ENCODE measurements at regions not wholly inside any gene's neighbourhood (a gene's known extent, or its start where the extent isn't known, plus 50 kb on each side); places are given as distances from the start of the nearest gene placed in this dataset.

DNA sequence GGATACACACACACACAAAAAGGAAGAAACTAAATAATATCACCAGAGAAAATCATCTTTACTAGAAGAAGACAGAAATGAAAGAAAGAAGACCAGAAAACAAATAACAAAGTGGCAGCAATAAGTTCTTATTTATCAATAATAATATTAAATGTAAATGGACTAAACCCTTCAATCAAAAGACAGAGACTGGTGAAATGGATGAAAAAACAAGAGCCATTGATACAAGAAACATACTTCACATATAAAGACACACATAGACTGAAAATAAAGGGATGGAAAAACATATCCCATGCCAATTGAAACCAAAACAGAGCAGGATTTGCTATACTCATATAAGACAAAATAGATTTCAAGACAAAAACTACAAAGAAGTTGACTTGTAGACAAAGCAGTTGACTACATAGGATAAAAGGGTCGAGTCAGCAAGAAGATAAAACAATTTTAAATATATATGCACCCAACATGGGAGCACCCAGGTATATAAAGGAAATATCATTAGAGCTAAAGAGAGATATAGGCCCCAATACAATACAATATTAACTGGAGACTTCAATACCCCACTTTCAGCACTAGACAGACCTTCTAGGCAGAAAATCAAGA is 259.4 kb downstream of the EPM2A start:
- DNase-seq, result no peak

DNA sequence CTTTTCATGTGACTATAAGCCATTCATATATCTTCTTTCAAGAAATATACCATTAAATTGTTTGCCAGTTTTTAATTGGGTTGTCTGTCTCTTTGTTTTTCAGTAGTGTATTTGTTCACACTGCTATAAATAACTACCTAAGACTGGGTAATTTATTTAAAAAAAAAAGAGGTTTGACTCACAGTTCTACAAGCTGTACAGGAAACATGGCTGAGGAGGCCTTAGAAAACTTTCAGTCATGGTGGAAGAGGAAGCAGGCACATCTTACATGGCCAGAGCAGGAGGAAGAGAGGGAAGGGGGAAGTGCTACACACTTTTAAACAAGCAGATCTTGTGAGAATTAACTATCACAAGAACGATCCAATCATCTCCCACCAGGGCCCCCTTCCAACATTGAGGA is 255.3 kb downstream of the EPM2A start:
- no peak for DNase-seq

DNA sequence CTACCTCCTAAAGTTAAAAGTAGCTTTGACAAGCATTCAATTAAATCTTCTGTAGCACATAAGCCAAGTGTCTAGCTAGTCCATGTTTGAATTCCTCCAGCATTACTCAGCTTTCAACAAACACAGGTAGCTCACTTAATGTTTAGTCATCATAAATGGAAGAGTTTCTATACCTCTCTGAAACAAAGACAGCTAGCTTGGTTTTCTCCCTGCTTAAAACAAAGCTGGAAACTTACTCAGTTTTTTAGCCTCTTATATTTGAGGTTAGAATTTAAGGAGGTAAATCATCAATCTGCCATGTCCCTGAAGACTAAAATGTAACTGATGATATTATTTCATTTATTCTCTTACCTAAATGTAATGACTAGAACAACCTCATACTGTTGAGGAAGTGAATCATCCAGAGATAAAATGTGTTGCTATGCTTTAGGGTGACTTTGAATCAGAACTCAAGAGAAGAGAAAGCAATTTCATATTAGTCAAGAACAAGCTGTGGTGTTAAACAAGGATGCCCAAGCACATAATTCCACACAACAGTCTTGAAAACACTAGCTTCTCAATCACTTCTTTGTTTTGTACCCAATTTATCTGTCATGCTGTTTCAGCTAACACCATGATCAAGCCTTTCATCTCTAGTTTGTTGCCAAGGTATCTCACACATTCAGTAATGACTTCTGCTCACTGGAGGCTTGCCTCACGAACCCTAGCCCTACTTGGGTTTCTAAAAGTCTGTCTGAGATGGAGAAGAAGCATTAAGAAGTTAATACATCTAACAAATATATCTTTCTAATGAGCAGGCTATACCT is 251.9 kb downstream of the EPM2A start:
- no peak for DNase-seq

DNA sequence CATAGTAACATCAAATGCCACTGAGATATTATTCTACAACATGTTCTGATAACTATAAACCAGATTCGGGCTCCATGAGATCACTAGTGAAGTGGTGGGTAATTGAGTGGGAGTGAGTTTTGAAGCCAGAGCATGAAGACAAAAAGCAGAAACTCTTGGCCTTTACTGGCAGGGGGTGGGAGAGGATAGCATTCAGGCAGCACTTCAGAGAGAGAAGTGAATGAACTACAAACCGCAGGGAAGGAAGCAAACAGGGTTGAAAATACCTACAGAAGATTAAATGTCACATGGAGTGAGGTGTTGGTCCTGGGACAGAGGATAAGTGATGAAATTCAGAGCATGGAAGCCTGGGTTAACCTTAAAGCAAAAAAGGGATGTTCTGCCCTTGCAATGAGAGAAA is 250.0 kb downstream of the EPM2A start:
- no peak for DNase-seq

DNA sequence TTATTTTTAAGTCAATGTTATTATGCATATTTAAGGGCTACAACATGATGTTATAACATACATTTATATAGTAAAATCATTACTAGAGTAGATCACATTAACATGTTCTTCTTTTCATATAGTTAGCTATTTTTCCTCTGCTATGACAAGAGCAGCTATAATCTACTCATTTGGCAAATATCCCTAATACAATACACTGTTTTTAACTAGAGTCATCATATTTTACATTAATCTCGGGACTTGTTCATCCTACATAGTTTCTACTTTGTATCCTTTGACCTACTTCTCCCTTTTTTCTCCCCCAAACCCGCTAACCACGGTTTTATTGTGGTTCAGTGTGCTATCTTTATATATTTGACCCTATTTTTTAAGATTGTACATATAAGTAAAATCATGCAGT is 249.0 kb downstream of the EPM2A start:
- DNase-seq, result no peak

DNA sequence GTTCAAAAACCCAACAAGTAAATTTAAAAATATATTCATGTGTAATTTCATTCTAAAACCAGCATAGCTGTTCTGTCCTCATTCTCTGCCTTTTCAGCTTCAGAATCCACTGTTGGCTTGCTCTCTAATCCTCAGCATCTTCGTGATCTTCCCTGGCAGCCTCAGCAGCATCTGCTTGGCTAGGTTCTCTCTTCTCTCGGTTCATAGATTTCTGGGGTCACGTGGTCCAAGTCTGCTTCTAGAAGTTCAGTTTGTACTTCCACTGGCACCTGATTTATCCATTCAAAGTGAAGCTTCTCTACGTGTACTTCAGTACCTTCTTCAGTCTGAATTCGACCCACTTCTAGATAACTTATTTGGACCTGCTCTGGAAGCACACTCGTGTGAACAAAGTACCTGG is 245.7 kb downstream of the EPM2A start:
- no peak for DNase-seq

DNA sequence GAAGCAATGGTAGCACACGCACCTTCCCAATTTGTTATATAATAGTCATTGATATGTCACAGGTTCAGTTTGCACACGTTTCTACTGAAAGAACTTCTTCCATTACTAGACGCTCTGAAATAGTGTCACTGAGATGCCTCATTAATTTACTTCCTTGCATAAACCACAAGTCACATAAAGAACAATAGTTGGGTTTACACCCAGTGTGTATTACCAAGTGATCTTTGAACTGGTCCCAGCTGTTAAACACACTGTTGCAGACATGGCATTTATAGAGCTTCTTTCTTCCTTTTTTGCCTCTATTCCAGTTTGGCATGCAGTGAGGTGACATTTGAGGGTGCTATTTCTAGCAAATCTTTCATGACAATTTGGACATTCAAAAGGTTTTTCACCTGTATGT is 245.3 kb downstream of the EPM2A start:
- DNase-seq, result no peak

DNA sequence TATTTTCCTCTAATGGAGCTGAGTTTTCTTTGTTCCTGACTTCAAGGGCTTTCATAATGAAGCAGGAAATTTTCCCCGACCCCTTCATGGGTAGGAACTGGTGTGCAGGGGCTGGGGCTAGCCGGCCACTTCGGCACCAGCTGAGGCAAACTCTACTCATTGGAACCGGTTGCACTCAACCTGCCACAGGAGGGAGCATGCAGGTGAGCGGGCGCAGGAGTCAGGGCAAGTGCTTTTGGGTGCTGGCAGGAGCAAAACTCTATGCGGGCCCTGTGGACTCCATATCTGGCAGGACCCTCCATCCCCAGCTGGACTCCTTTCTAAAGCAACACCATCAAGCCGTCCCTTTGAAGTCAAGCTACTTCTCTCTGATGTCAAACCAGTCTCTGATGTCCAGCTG is 244.2 kb downstream of the EPM2A start:
- no peak for DNase-seq

DNA sequence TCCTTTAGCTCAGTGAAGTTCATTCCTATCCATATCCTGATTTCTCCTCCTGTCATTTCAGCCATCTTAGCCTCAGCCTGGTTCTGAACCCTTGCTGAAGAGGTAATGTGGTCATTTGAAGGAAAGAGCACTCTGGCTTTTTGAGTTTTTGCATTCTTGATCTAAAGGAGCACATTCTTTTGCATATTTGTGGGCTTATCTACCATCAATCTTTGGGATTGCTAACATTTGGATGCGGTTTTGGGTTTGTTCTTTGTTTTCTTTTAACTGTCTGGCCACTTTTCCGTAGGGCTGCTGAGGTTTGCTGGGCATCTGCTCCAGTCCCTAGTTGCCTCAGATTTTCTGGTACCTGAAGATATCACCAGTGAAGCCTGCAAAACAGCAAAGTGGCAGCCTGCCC is 238.3 kb downstream of the EPM2A start:
- no peak for DNase-seq

DNA sequence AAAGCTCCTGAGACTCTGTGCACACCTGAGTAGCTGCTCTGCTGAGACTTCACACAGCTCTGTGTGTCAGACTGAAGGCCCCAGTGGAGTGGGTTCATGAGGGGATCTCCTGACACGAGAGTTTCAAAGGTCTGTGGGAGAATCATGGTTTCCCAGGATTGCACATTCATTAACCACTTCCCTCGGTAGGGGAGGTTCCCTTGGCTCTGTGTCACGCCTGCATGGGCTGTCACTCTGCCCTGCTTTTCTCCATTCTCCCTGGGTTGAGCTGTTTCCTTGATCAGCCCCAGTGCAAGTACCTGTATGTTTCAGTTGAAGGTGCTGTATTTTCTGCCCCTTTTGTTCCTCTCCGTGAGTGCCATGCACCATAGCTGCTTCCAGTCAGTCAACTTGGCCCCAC is 236.9 kb downstream of the EPM2A start:
- no peak for DNase-seq

DNA sequence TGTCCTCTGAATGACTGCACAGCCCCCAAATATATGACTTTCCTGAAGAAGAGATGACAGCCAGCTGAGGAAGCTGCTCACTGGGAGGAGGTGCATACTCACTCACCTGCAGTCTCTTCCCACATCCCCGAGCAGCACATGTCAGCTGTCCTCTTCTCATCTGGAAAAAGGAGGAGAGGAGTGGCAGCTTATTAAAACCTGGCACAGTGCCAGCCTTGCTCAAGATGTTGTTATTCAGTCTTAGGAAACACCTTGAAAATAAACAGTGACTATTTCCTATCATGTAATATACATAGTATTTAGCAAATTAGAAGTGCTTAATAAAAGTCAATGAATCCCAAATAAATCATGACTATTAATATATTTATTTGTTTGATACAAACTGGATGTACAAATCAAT is 232.9 kb downstream of the EPM2A start:
- DNase-seq, result no peak

DNA sequence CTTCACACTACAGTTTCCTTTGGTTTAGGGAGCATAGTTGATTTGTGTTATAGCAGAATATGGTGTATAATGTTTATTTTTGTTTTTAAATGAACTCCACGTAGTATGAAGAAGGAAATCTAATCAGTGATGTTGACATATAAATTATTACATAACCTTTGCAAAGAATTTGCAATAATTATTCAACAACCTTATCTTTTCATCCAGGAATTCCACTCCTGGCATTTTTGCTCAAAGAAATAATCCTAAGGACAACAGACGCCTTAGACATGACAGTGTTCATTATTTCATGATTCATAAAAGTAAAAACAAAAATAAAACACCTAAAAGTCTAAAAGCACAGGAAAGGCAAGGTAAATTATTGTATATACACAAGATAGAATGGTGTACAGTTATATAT is 229.2 kb downstream of the EPM2A start:
- DNase-seq, result no peak

DNA sequence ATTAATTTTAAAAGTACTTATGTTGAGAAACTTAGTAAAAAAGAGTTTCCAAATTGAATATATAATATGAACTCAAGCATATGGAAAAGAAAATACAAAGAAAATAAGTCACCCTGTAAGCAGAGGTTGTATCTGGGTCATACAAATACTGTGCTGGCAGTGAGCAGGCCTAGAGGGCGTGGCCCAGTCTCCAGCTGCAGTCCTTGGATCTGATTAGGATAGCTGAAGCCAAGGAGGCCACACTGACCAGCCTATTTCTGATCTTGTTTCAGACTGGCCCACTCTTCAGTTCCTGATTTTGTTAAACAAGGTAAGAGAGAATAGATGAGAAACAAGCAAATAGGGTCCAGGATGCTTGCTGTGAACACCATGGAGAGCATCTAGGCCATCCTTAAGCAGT is 228.8 kb downstream of the EPM2A start:
- DNase-seq, result no peak

DNA sequence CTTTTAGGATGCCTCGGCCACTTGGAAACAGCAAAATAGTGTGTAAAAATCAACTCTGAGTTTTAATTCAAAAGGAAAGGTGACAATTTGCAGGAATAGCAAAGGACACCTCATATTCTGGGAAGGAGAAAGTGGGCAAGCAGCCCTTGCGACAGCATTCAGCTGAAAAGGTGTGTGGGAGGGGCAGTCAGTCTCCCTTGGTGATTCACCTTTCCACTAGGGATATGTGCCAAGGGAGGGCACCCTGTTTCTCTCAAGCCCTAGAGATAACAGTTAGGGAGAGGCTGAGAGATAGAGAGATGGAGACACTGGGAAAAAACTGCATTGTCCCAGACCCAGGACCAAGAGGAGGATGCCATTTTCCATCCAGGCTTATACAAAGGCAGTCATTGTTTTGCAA is 228.1 kb downstream of the EPM2A start:
- no peak for DNase-seq

DNA sequence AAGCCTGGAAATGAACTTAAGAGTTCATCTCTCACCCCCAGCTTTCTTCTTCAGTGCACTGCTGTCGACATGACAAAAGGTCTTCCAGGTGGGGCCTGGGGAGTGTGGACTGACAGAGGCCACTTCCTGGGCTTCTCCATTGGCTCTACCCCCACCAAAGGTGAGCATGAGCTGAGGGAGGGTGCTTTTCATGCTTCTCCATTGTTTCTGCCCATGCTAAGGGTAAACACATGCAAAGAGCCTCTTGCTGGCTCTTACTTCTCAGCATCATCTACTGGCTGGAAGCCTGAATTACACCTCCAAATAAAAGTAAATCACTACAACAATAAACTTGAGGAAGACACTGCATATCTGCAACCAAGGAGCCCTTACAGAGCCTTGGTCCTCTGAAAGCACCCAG is 227.2 kb downstream of the EPM2A start:
- no peak for DNase-seq

DNA sequence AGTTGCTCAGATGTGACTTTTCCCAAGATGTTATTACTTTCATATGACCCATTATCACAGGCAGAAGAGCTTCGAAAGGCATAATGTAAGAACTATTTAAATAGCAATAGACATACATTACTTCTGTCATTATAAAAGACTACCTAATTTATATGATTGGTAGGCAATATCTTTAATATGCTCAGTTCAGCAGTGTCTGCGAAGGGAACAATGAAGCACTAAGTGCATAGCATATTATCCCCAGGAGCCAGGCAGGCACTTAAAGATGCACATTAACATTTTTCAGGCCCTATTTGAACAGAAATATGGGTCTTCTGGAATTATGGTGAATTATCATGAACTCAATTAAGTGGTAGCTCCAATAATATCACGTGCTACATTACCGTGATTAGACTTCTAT is 217.8 kb downstream of the EPM2A start:
- no peak for DNase-seq

DNA sequence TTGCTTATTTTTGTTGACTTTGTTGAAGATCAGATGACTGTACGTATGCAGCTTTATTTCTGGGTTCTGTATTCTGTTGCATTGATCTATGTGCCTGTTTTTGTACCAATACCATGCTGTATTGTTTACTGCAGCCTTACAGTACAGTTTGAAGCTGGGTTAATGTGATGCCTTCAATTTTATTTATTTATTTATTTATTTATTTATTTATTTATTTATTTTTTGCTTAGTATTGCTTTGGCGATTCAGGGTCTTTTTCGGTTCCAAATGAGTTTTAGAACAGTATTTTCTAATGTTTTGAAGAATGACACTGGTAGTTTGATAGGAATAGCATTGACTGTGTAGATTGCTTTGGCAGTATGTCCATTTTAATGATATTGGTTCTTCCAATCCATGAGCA is 210.3 kb downstream of the EPM2A start:
- DNase-seq, result no peak

DNA sequence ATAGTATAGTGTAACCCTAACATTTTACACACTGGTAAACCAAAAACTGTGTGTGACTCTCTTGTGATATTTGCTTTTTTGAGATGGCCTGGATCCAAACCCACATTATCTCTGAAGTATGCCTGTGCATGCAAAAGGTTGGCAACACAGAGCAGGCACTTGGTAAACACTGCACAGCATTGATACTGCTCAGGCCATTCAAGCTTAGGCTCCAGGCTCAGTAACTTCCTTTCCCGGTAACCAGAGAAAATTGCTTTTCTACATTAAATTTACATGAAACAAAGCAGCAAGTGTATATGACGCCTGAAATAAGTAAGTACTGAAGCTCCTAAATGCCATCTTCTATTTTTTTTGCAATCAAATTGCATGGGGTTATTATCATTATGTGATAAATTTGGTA is 205.7 kb downstream of the EPM2A start:
- DNase-seq, result no peak

DNA sequence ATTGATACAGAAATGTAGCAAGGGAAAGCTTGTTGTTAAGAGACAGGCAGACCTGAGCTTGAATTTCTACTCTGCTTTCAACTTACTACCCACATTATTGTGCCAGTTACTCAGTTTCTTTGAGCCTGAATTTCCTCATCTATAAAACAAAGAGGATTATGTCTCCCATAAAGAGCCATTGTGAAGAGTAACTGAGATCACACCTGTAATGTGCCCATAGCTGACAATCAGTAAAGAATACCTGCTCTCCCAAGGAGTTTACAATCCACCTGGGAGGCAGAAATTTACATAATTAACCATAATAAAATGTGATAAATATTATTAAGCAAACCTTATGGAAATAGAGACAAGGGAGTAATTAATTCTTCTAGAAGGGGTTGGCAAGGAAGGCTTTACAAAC is 204.9 kb downstream of the EPM2A start:
- no peak for DNase-seq

DNA sequence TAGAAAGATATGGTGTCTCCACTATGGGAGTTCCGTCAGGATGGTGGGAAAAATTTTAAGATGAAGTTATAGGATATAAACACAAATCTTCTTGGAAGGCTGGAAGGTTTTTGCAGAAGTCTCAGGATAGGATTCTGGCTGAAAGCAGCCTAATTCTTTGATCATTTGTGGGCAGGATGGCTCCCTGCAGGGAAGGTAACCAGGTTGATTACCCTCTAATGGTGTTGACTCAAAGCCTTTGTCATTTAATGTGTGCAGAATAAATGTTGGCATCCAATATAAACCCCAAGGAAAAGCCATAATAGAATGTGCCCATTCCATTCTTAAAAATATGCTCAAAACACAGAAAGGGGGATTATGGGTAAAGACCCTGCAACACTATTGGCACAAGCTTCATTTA is 204.3 kb downstream of the EPM2A start:
- DNase-seq, result no peak

DNA sequence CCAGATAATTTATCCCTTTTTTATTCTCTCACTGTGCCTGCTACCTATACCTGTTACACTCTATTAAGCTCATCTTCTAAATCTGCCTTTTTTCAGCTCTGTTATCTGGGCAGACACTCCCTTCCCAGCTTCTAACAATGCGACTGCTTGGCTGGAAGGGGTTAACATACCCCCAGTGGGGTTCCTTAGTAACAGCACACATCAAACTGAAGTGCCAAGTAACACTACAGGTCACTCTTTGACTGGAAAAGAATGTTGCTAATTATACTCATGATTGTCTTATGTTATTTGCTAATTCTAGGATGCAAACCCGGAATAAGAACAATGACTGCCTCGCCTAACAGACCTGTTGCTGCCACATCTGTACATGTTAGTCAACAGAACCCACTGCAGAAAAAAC is 203.5 kb downstream of the EPM2A start:
- DNase-seq, result no peak

DNA sequence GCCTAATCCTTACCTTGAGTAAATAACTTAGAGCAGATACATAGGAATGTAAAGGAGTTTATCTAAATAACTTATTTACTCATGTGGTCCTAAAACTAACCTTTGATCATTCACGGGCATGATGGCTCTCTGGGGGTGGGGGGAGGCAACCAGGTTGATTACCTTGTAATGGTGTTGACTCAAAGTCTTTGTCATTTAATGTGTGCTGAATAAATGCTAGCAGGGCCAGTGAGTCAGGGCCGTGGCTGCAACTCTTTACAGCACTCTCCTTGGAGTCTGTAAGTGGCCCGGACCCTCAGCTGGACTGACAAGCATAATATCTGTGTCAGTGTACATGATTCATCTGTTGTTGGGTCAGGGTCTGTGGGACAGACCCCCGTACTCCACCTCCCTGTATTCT is 203.0 kb downstream of the EPM2A start:
- DNase-seq, result no peak

DNA sequence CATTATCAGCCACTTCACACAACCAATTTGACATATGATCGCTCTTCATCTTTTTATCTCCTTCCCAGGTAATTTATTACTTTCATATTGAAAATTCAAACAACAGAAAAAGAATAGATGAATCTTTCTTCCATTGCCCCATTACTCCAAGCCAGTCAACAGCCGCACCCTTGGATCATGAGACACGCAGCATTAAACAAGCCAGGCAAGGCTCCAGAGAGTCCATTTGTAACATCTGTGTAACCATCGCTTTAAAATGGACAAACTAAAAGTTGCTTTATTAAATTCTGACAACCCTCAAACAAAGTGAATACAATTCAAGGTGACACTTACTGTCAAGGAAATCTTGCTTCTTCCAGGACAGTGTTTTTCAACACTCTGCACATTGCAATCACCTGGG is 200.3 kb downstream of the EPM2A start:
- DNase-seq, result no peak

DNA sequence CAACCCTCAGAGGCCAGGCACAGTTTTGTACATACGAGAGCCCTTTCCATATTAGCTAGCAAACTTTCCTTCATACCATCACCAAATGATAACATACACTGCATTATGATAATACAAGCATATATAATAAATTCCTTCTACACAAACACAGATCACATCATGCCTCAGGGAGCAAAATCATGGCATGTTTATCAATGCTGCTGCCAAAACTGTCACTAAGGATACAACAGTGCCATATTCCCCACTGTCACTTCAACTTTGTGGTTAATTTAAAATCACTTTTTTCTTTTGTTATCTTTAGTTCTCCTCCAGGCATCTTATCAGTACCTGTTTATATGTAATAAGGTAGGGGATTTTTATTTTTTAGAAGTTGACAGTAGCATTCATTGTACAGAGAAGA is 196.3 kb downstream of the EPM2A start:
- DNase-seq, result no peak

DNA sequence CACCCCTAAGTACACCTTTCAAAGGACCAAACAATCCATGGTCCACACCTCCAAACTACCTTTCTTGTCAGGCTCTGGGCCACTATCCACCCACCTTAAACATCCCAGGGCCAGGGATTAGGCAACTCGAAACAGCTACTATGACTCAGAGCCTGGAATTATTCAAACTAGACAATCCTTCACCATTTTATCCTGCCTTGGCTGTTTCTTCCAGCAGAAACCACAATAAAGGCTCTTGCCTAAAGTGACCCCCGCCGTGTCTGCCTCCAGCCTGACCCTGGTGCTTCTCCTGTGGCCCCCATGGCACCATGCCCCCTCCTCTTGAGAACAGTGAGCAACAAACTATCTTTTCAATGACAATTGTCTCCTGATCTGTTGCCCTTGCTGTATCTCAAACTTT is 195.5 kb downstream of the EPM2A start:
- no peak for DNase-seq

Data from midbrain (tissue), 1 donor.